Kidney epithelial cell (primary cell): ENCODE measurements at regions not wholly inside any gene's neighbourhood (a gene's known extent, or its start where the extent isn't known, plus 50 kb on each side); places are given as distances from the start of the nearest gene placed in this dataset.

Experiments used
- DNase-seq: peaks from one replicate; pipeline ENCODE4 v3.0.0-alpha.2; 2010; ENCODE audit warnings: low read depth
- H3K27me3 ChIP-seq: 2 replicates; pipeline ENCODE4 v1.6.0; 2011; ENCODE audit warnings: low read length; ENCODE audit not compliant: control insufficient read depth, insufficient read depth
- H3K36me3 ChIP-seq: 2 replicates; pipeline ENCODE4 v1.5.1; 2011; ENCODE audit warnings: low read length; ENCODE audit not compliant: control insufficient read depth, insufficient read depth
- H3K4me3 ChIP-seq: 2 replicates; pipeline ENCODE4 v1.5.1; 2011; ENCODE audit warnings: low read depth, mild to moderate bottlenecking, control low read depth, low read length
- TF ChIP-seq, protein P1 (sequence below): IDR thresholded peaks from 2 replicates; pipeline ENCODE4 v1.5.1; 2011; ENCODE audit warnings: mild to moderate bottlenecking, moderate library complexity, low read length, control low read depth, inconsistent platforms; ENCODE audit not compliant: insufficient read depth, poor library complexity, severe bottlenecking

DNA sequence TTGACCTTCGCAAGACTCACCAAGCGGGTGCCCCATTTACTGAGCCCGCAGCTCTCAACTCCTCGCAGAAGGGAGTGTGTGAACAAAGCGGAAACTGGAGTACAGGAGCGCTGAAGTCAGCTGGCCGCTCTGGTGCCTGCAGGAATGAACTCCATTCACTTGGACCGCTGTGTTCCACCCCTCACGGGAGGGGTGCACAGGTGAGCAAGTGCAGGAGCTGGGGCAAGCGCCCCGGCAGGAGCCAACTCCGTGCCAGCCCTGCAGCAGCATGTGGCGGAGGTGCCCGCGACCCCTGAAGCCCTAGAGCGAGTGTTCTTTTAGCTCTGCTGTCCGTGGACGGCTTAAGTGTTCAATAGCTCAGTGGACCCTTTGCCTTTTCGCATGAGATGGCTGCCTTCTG, 471.6 kb upstream of the ADGRL4 start:
- H3K36me3 ChIP-seq, result no peaks in the 10 kb centered on the region
- DNase-seq, result no peak

GRCh38 chr1:79472067-79472656, 465.6 kb upstream of the ADGRL4 start:
- TF ChIP-seq, protein P1, sequence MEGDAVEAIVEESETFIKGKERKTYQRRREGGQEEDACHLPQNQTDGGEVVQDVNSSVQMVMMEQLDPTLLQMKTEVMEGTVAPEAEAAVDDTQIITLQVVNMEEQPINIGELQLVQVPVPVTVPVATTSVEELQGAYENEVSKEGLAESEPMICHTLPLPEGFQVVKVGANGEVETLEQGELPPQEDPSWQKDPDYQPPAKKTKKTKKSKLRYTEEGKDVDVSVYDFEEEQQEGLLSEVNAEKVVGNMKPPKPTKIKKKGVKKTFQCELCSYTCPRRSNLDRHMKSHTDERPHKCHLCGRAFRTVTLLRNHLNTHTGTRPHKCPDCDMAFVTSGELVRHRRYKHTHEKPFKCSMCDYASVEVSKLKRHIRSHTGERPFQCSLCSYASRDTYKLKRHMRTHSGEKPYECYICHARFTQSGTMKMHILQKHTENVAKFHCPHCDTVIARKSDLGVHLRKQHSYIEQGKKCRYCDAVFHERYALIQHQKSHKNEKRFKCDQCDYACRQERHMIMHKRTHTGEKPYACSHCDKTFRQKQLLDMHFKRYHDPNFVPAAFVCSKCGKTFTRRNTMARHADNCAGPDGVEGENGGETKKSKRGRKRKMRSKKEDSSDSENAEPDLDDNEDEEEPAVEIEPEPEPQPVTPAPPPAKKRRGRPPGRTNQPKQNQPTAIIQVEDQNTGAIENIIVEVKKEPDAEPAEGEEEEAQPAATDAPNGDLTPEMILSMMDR, result no peak

More for the DNA sequence above, 471.6 kb upstream of the ADGRL4 start:
- no peaks in the 10 kb centered on the region for H3K27me3 ChIP-seq
- TF ChIP-seq, protein P1, result no peak
- no peak overlapping the region for H3K4me3 ChIP-seq

GRCh38 chr1:79469139-79469538, 462.6 kb upstream of the ADGRL4 start:
- TF ChIP-seq, protein P1, result no peak
- Histone ChIP-seq H3K4me3 (no peak overlapping the region), H3K36me3 (no peaks in the 10 kb centered on the region), H3K27me3 (no peaks in the 10 kb centered on the region)
- DNase-seq, result no peak

More at GRCh38 chr1:79472067-79472656, 465.6 kb upstream of the ADGRL4 start:
- Histone ChIP-seq H3K4me3 (no peak overlapping the region), H3K27me3 (no peaks in the 10 kb centered on the region), H3K36me3 (no peaks in the 10 kb centered on the region)
- DNase-seq, result no peak

- Histone ChIP-seq H3K4me3 (no peak overlapping the region), H3K27me3 (no peaks in the 10 kb centered on the region), H3K36me3 (no peaks in the 10 kb centered on the region)
- TF ChIP-seq, protein P1, result no peak
- no peak for DNase-seq
Measured at GRCh38 chr1:79460773-79461436, 454.4 kb upstream of the ADGRL4 start.

GRCh38 chr1:79457562-79458224, 451.2 kb upstream of the ADGRL4 start:
- Histone ChIP-seq H3K4me3 (no peak overlapping the region), H3K27me3 (no peaks in the 10 kb centered on the region), H3K36me3 (no peaks in the 10 kb centered on the region)
- no peak for DNase-seq
- TF ChIP-seq, protein P1, result no peak
